Adipose tissue (tissue), 3 donors: ENCODE measurements at regions not wholly inside any gene's neighbourhood (a gene's known extent, or its start where the extent isn't known, plus 50 kb on each side); places are given as distances from the start of the nearest gene placed in this dataset.

Source experiments
- H3K27ac ChIP-seq: one replicate; pipeline ENCODE4 v1.5.1; 2013; ENCODE audit warnings: low read depth, low read length
- WGBS, 3 donors: extraction: QIAGEN DNeasy Blood & Tissue Kit; methylation state at CpG; one replicate each; pipeline ENCODE4 v1.1.7; 2013; 5-methylcytosine and 5-hydroxymethylcytosine counted together
- donor health status: healthy with polysubstance abuse.
- donor health status: Bipolar disorder and iron deficiency.
- donor health status: healthy.

- no peak overlapping the region for H3K27ac ChIP-seq
- 20 to 37% (median 32%) methylated on average over 3 of the region's 3 CpGs for WGBS, 3 donors
Observed at GRCh38 chr14:53542732-53543131, 389.6 kb upstream of the DDHD1 start.

- no peak overlapping the region for H3K27ac ChIP-seq
Observed at GRCh38 chr14:53541411-53541810, 388.3 kb upstream of the DDHD1 start.

- WGBS, 3 donors, result 36 to 41% (median 37%) methylated on average over 5 of the region's 5 CpGs
- no peak overlapping the region for H3K27ac ChIP-seq
Observed at GRCh38 chr14:53539489-53540126, 386.5 kb upstream of the DDHD1 start.

GRCh38 chr14:53538316-53538881 lies 385.3 kb upstream of the DDHD1 start:
- 64 to 70% (median 69%) methylated on average over 2 of the region's 2 CpGs for WGBS, 3 donors
- H3K27ac ChIP-seq, result no peak overlapping the region

GRCh38 chr14:53537422-53538315 lies 384.5 kb upstream of the DDHD1 start:
- 73 to 87% (median 82%) methylated on average over 5 of the region's 5 CpGs for WGBS, 3 donors
- no peak overlapping the region for H3K27ac ChIP-seq

- no peak overlapping the region for H3K27ac ChIP-seq
- 72 to 95% (median 90%) methylated on average over 2 of the region's 2 CpGs for WGBS, 3 donors
Observed at GRCh38 chr14:53536446-53536845, 383.3 kb upstream of the DDHD1 start.

- WGBS, 3 donors, result 78 to 86% (median 86%) methylated on average over 6 of the region's 6 CpGs
- no peak overlapping the region for H3K27ac ChIP-seq
Observed at GRCh38 chr14:53534841-53535240, 381.7 kb upstream of the DDHD1 start.

- no peak overlapping the region for H3K27ac ChIP-seq
- WGBS, 3 donors, result 63 to 67% (median 66%) methylated on average over 4 of the region's 4 CpGs
Observed at GRCh38 chr14:53533384-53533970, 380.4 kb upstream of the DDHD1 start.

GRCh38 chr14:53532853-53533252 lies 379.7 kb upstream of the DDHD1 start:
- WGBS, 3 donors, result 81 to 86% (median 84%) methylated on average over 6 of the region's 6 CpGs

GRCh38 chr14:53531730-53532129 lies 378.6 kb upstream of the DDHD1 start:
- WGBS, 3 donors, result 53 to 80% (median 78%) methylated on average over 1 of the region's 1 CpG
- no peak overlapping the region for H3K27ac ChIP-seq

More at GRCh38 chr14:53532853-53533252, 379.7 kb upstream of the DDHD1 start:
- H3K27ac ChIP-seq, result no peak overlapping the region

- H3K27ac ChIP-seq, result no peak overlapping the region
- WGBS, 3 donors, result 79 to 92% (median 85%) methylated on average over 1 of the region's 1 CpG
Observed at GRCh38 chr14:53531156-53531555, 378.0 kb upstream of the DDHD1 start.

- H3K27ac ChIP-seq, result no peak overlapping the region
- 74 to 92% (median 91%) methylated on average over 3 of the region's 3 CpGs for WGBS, 3 donors
Observed at GRCh38 chr14:53529519-53529918, 376.4 kb upstream of the DDHD1 start.

- no peak overlapping the region for H3K27ac ChIP-seq
- 80 to 92% (median 83%) methylated on average over 2 of the region's 2 CpGs for WGBS, 3 donors
Observed at GRCh38 chr14:53528185-53528671, 375.1 kb upstream of the DDHD1 start.

GRCh38 chr14:53526200-53526599 lies 373.1 kb upstream of the DDHD1 start:
- H3K27ac ChIP-seq, result no peak overlapping the region
- WGBS, 3 donors, result 76 to 81% (median 79%) methylated on average over 3 of the region's 3 CpGs

GRCh38 chr14:53525608-53526007 lies 372.5 kb upstream of the DDHD1 start:
- no peak overlapping the region for H3K27ac ChIP-seq
- WGBS, 3 donors, result 61 to 84% (median 64%) methylated on average over 2 of the region's 2 CpGs

- H3K27ac ChIP-seq, result no peak overlapping the region
- WGBS, 3 donors, result 74 to 76% (median 74%) methylated on average over 4 of the region's 4 CpGs
Observed at GRCh38 chr14:53524391-53524790, 371.3 kb upstream of the DDHD1 start.

- WGBS, 3 donors, result 88 to 96% (median 94%) methylated on average over 3 of the region's 3 CpGs
- no peak overlapping the region for H3K27ac ChIP-seq
Observed at GRCh38 chr14:53523226-53523625, 370.1 kb upstream of the DDHD1 start.

- WGBS, 3 donors, result 65 to 76% (median 76%) methylated on average over 7 of the region's 7 CpGs
- no peak overlapping the region for H3K27ac ChIP-seq
Observed at GRCh38 chr14:53520078-53520928, 367.2 kb upstream of the DDHD1 start.
